GM21786 (cell line): ENCODE measurements at regions not wholly inside any gene's neighbourhood (a gene's known extent, or its start where the extent isn't known, plus 50 kb on each side); places are given as distances from the start of the nearest gene placed in this dataset.

Source experiments
- ATAC-seq: cut with Tn5 transposase; IDR thresholded peaks from one replicate; pipeline ENCODE4 v1.9.1; 2021; ENCODE audit not compliant: unreplicated experiment

DNA sequence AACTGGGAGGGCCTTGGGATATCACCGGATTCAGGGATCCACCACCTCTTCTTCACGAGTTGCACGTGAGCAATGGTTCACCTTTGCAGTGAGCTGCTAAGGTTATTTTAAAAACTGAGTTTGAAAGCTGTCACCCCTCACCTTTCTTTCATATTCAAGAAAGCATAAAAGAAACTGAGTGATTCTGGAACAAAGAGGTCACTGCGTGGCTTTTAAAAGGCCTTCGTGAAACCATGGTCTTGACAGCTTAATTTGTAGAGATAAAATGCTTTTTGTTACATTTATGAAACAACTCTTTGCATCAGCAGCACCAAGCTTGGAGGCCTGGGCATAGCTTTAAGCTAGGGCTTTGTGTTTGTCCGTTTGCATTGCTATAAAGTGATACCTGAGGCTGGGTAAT is 101.4 kb upstream of the NECTIN1 start:
- ATAC-seq, result no peak

DNA sequence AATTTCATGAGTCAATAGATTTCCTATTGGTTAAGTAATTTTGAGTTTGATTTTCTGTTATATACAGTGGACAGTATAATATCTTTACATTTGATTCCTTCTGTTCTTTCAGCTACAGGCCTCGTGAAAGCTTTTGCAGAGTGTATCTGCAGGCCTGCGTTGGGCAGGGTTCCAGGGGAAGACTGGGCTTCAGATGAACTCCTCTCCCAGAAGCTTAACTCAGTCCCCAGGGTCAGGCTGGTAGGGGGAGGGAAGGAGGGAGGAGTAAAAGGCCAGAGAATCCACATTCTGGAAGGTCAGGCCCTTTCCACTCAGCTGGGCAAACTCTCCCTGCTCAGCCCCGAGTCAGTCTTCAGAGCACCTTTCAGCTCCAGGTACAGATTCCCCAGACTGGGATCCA is 100.4 kb upstream of the NECTIN1 start:
- no peak for ATAC-seq

- ATAC-seq, result no peak
Measured at GRCh38 chr11:119828819-119829218, 99.8 kb upstream of the NECTIN1 start.

DNA sequence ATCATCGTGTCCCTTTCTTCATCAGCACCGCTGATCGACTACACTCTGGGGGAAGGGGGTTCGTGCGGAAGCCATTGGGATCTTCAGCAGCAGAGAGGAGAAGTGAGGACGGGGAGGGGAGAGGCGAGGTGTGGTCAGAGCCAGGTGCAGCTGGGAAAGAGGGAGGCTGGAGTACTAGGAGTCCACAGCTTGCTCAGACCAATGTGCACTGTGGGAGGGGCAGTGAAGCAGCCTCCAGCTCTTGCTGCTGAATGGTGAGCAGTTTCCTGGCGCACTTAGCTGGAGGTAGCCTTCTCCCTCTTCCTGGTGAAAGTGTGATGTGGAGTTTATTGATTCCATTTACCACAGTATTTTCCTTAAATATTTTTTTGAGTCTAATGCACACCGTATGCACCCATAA is 99.0 kb upstream of the NECTIN1 start:
- no peak for ATAC-seq

GRCh38 chr11:119827113-119827512 is 98.1 kb upstream of the NECTIN1 start:
- no peak for ATAC-seq

DNA sequence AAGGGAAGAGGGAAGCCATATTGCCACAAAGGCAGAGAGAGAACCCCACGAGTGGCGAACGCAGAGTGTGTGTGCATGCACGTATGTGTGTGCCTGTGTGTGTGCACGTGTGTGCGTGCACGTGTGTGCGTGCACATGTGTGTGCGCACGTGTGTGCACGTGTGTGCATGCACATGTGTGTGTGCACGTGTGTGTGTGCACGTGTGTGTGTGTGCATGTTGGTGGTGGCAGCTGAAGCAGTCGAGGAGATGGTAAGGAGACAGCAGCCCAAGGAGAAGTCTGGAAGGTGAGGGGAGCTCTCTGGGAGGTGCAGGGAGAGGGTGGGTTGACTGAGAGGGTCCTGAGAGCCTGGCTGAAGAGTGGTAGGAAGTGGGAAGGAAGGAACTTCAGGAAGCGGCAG is 94.1 kb upstream of the NECTIN1 start:
- no peak for ATAC-seq

GRCh38 chr11:119816660-119817059 is 87.7 kb upstream of the NECTIN1 start:
- ATAC-seq, result no peak

GRCh38 chr11:119814766-119815165 is 85.8 kb upstream of the NECTIN1 start:
- ATAC-seq, result no peak

DNA sequence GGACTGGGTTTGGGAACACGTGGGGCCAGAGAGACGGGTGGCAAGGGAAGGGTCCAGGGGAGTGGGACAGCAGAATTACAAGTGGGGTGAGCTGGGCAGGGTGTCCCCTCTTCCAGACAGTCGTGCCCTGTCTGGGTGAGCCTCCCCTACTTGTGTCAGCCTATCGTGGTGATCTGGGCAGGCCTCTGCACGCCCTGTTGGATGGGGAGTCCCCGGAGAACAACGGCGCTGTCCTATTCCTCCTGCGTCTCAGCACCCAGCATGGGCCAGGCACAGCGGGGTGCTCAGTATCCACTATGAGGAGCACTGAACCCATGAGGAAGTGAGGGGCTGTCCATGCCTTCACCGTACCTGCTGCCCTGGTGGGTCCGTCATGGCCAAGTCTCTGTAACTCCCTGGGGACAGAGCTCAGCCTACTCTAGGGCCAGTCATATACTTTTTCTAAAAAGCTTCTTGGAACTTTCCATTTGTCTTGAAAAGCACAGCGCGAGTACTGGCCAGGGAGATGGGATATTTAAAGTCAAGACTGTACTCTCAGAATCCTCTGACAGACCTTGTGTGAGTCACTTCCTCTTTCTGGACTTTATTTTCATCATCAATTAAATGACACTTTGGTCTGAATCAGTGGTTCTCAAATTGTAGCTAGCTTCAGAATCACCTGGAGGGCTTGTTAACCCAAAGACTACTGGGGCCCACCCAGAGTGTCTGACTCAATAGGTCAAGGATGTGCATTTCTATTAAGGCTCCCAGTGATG is 81.7 kb upstream of the NECTIN1 start:
- ATAC-seq, result no peak

- ATAC-seq, result no peak
Measured at GRCh38 chr11:119809346-119809745, 80.3 kb upstream of the NECTIN1 start.

GRCh38 chr11:119808407-119809185 is 79.6 kb upstream of the NECTIN1 start:
- no peak for ATAC-seq

DNA sequence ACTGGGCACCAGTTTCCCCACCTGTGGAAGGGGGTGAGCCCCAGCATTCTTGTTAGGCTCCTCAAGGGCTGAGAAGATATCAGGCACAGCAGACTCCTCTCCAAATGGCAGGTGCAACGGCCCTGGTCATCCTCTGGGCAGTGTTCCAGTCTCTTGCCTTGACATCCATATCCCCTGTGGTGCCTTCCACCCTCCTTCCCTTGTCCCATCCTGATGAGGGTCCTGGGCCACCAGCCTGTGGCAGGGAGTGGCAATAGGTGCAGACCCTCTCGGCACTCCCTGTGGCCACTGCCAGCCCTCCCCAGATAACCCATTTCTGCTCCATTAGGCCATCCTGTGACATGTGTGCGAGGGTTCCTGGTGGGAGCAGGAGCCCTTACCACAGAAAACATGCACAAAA is 78.8 kb upstream of the NECTIN1 start:
- no peak for ATAC-seq

GRCh38 chr11:119807402-119807801 is 78.4 kb upstream of the NECTIN1 start:
- no peak for ATAC-seq

- ATAC-seq, result no peak
Measured at GRCh38 chr11:119806064-119806915, 77.3 kb upstream of the NECTIN1 start.

- ATAC-seq, result no peak
Measured at GRCh38 chr11:119805663-119806062, 76.7 kb upstream of the NECTIN1 start.

GRCh38 chr11:119804698-119805097 is 75.7 kb upstream of the NECTIN1 start:
- ATAC-seq, result no peak

- ATAC-seq, result no peak
Measured at GRCh38 chr11:119803726-119804294, 74.8 kb upstream of the NECTIN1 start.

- no peak for ATAC-seq
Measured at GRCh38 chr11:119803139-119803538, 74.1 kb upstream of the NECTIN1 start.

DNA sequence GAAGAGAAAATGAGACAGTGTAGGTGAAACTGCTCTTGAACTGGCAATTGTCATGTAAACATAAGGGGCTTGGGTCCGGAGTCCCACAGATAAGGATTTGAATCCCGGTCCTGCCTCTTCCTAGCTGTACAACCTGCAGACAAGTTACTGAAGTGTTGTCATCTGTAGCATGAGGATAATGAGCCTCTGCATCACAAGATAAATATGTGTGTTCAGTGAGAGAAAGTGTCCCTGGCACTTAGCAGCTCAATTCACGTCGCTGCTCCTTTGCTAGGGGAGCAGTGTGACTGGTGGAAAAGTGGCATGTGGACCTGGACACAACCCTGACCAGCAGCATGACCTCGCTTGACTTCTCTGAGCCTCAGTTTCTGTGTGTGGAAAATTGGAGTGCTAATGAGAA is 73.7 kb upstream of the NECTIN1 start:
- no peak for ATAC-seq

GRCh38 chr11:119800619-119801018 is 71.6 kb upstream of the NECTIN1 start:
- no peak for ATAC-seq

DNA sequence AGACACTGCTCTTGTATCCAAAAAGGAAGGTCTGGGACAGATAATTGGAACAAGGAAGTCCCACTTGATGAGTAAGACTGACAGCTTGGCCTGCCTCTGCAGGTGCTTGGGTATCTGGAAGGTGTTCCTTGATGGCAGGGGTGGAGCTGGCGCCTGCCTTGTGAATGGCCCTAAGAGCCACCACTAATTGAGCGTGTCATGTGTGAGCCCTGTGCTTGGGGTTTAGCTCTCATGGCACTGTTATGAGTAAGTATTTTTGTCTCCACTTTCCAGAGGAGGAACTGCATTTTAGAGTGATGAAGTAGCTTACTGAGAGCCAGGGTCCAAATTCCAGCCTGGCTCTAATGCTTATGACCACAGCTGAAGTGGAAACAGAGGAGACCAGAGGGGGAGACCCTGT is 71.2 kb upstream of the NECTIN1 start:
- no peak for ATAC-seq
